Uterus (tissue), 3 donors: ENCODE measurements at regions not wholly inside any gene's neighbourhood (a gene's known extent, or its start where the extent isn't known, plus 50 kb on each side); places are given as distances from the start of the nearest gene placed in this dataset.

Source experiments
- DNase-seq, 2 donors: peaks; one replicate each; pipeline ENCODE4 v3.0.0-alpha.2; 2019 to 2020
- H3K27ac ChIP-seq, 2 donors: fragments of 200-600 bp; sonication (generic); 1 replicate in 1 of 2; 2 replicates in 1 of 2; pipeline ENCODE4 v1.5.1; 2016 to 2018
- H3K27me3 ChIP-seq, 2 donors: fragments of 200-600 bp; sonication (generic); one replicate each; pipeline ENCODE4 v1.5.1; 2018 to 2019; ENCODE audit warnings: control low read depth in 1 of 2
- H3K36me3 ChIP-seq, 2 donors: fragments of 200-600 bp; sonication (generic); one replicate each; pipeline ENCODE4 v1.5.1; 2019; ENCODE audit warnings: control low read depth in 1 of 2
- H3K4me1 ChIP-seq, 2 donors: fragments of 200-600 bp; sonication (generic); one replicate each; pipeline ENCODE4 v1.5.1; 2018 to 2019; ENCODE audit warnings: control low read depth in 1 of 2
- H3K4me3 ChIP-seq, 2 donors: fragments of 200-600 bp; sonication (generic); 1 replicate in 1 of 2; 2 replicates in 1 of 2; pipeline ENCODE4 v1.5.1; 2018 to 2019; ENCODE audit warnings: mild to moderate bottlenecking in 1 of 2
- H3K9me3 ChIP-seq, 2 donors: fragments of 200-600 bp; sonication (generic); one replicate each; pipeline ENCODE4 v1.5.1; 2019; ENCODE audit warnings: control low read depth in 1 of 2
- CTCF ChIP-seq, 4 experiments: fragments of 200-600 bp in 2 of 4; fragments of 450-650 bp in 2 of 4; sonication (generic) in 2 of 4; IDR thresholded peaks; one replicate each; pipeline ENCODE4 v1.5.1; 2016 to 2019; ENCODE audit warnings: antibody characterized with exemption in 4 of 4, mild to moderate bottlenecking in 2 of 4, moderate library complexity in 1 of 4
- POLR2A ChIP-seq, 2 donors: fragments of 450-650 bp; IDR thresholded peaks; one replicate each; pipeline ENCODE4 v1.6.1; 2016; ENCODE audit warnings: antibody characterized with exemption in 2 of 2, mild to moderate bottlenecking in 1 of 2, moderate library complexity in 1 of 2
- intact Hi-C: fragments of 100-400 bp; cut with DNase I; formaldehyde crosslinking; loops from one replicate; pipeline ENCODE4 v1.15.1; 2023; ENCODE audit warnings: low total_unique reads
- donor health status: DM: yes; HTN: yes; CAD: no.

DNA sequence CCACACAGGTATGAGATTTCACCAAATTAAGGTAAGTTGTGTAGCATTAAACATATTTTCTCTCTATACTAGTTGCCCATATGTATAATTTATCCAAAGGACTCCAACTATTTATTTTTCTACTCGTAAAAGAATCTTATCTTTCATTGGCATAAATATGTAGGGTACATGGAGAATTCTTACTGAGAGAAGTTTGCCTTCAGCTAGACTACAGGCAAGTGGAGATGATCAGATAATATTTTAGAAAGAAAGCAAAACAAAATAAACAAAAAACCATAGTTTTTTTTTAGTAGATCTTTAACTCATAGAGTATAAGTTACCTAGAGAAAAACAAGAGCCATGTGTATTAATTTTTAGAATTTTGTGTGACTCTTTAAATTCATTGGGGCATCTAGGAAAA lies 743.1 kb upstream of the ARRDC3 start:
- TF ChIP-seq CTCF (IDR thresholded peaks at IDR 0.05) = no peak
- TF ChIP-seq POLR2A (IDR thresholded peaks at IDR 0.05) = no peak
- Histone ChIP-seq H3K27ac (no peak overlapping the region), H3K9me3 (no peaks in the 10 kb centered on the region)

DNA sequence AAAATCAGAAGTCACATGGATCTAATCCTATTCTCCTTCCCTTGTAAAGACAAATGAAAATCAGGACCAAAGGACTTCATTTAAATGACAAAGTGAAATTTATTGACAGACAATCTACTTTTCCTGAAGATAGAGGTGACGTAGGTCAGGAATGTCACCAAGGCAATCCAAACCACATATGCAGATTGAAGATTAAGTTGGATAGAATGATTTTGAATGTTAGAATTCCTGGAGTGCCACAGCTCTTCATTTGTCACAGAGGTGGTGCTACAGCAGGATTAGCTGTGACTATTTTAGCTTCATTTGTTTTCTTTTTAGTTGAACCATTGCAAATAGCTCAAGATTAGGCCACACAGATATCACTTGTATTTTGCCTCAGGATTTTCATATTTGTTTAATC lies 736.0 kb upstream of the ARRDC3 start:
- TF ChIP-seq POLR2A (IDR thresholded peaks at IDR 0.05) = no peak
- TF ChIP-seq CTCF (IDR thresholded peaks at IDR 0.05) = no peak
- no peak for DNase-seq
- no peak overlapping the region for H3K27ac ChIP-seq
- no peaks in the 10 kb centered on the region for H3K4me1 ChIP-seq
- H3K9me3 ChIP-seq = no peaks in the 10 kb centered on the region
- intact Hi-C loops = no loop called here
- H3K36me3 ChIP-seq = no peaks in the 10 kb centered on the region
- no peaks in the 10 kb centered on the region for H3K27me3 ChIP-seq
- no peak overlapping the region for H3K4me3 ChIP-seq

More for the DNA sequence above, 743.1 kb upstream of the ARRDC3 start:
- intact Hi-C loops = no loop called here
- Histone ChIP-seq H3K36me3 (no peaks in the 10 kb centered on the region), H3K27me3 (no peaks in the 10 kb centered on the region), H3K4me3 (no peak overlapping the region), H3K4me1 (no peaks in the 10 kb centered on the region)
- DNase-seq = no peak

DNA sequence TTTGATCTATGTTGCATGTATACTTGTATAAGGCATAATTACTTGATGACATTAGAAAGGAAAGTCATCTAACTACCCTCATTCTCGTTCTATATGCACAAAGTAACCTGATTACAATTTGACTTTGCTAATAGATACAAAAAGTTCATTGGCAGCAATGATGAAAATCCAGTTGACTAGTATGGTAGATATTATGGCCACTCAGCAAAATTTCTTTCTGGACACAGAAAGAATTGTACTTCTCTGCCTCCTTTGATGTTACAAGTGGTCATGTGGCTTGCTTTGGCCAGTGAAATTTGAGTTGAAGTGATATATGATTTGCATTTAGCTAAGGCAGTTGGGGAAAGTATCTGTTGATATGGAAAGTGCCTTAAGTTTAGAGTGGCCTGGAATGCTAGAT lies 723.7 kb upstream of the ARRDC3 start:
- no peak for DNase-seq
- Histone ChIP-seq H3K36me3 (no peaks in the 10 kb centered on the region), H3K27me3 (no peaks in the 10 kb centered on the region), H3K9me3 (no peaks in the 10 kb centered on the region), H3K27ac (no peak overlapping the region), H3K4me1 (no peaks in the 10 kb centered on the region), H3K4me3 (no peak overlapping the region)
- intact Hi-C loops = no loop called here
- no peak for TF ChIP-seq POLR2A (IDR thresholded peaks at IDR 0.05)

DNA sequence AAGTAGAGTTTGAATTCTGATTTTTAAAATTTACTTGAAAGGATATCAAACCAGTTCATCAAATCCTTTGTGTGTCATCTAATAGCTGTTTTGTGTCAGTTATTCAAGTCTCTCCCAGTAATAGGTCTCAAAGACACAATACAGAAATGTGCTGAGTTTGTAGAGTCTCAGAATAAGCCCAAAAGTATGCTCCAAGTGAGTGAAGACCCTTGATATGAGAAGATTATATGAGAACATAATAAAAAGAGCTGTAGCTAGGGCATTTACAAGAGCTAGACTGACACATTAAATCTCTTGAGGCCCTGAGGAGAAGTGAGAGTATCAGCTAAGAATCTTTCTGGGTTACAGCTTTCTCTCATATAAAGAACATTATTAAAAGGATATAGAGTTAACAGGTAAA lies 721.0 kb upstream of the ARRDC3 start:
- Histone ChIP-seq H3K27ac (no peak overlapping the region), H3K4me3 (no peak overlapping the region), H3K9me3 (no peaks in the 10 kb centered on the region), H3K27me3 (no peaks in the 10 kb centered on the region), H3K4me1 (no peaks in the 10 kb centered on the region), H3K36me3 (no peaks in the 10 kb centered on the region)
- TF ChIP-seq POLR2A (IDR thresholded peaks at IDR 0.05) (no peak), CTCF (IDR thresholded peaks at IDR 0.05) (no peak)
- intact Hi-C loops = no loop called here
- no peak for DNase-seq

DNA sequence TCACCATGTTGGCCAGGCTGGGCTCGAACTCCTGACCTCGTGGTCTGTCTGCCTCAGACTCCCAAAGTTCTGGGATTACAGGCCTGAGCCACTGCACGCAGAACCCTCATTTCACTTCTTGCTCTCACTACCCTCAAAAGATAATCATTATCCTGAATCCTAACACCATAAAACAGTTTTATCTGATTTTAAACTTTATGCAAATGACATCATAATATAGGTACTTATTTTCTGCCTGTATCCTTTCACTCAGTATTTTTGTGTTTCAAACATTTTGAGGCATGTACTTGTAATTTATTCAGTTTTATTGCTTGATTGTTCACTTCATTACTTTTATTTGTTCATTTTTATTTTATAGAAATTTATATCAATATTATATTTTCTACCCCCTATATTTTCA lies 719.2 kb upstream of the ARRDC3 start:
- intact Hi-C loops = no loop called here
- H3K27ac ChIP-seq = no peak overlapping the region
- no peak overlapping the region for H3K4me3 ChIP-seq
- DNase-seq = no peak
- H3K9me3 ChIP-seq = no peaks in the 10 kb centered on the region
- H3K36me3 ChIP-seq = no peaks in the 10 kb centered on the region
- H3K27me3 ChIP-seq = no peaks in the 10 kb centered on the region
- no peaks in the 10 kb centered on the region for H3K4me1 ChIP-seq
- no peak for TF ChIP-seq CTCF (IDR thresholded peaks at IDR 0.05)
- TF ChIP-seq POLR2A (IDR thresholded peaks at IDR 0.05) = no peak

DNA sequence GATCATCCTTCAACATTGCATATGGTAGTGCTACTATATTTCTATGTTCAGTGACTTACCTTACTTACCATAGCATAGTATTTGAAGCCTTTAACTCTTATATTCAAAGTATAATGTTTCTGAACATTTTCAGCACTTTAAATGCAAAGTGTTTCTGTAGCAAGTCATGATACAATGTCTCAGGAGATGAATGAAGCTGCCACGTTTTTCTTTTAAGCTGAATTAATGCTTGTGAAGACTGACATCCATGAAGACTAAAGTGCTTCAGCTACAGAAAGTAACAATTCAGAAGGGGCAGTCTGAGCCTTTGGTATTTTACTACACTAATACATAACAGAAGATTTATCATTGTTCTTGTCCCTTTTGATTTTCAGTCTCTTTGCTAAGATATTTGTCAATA lies 709.1 kb upstream of the ARRDC3 start:
- H3K4me1 ChIP-seq = no peaks in the 10 kb centered on the region
- H3K9me3 ChIP-seq = no peaks in the 10 kb centered on the region
- H3K27me3 ChIP-seq = no peaks in the 10 kb centered on the region
- H3K4me3 ChIP-seq = no peak overlapping the region
- no peaks in the 10 kb centered on the region for H3K36me3 ChIP-seq
- DNase-seq = no peak
- no peak overlapping the region for H3K27ac ChIP-seq
- no peak for TF ChIP-seq POLR2A (IDR thresholded peaks at IDR 0.05)
- intact Hi-C loops = no loop called here
